Kidney epithelial cell (primary cell): ENCODE measurements at regions not wholly inside any gene's neighbourhood (a gene's known extent, or its start where the extent isn't known, plus 50 kb on each side); places are given as distances from the start of the nearest gene placed in this dataset.

Source experiments
- DNase-seq: peaks from one replicate; pipeline ENCODE4 v3.0.0-alpha.2; 2010; ENCODE audit warnings: low read depth
- H3K27me3 ChIP-seq: 2 replicates; pipeline ENCODE4 v1.6.0; 2011; ENCODE audit warnings: low read length; ENCODE audit not compliant: control insufficient read depth, insufficient read depth
- H3K36me3 ChIP-seq: 2 replicates; pipeline ENCODE4 v1.5.1; 2011; ENCODE audit warnings: low read length; ENCODE audit not compliant: control insufficient read depth, insufficient read depth
- H3K4me3 ChIP-seq: 2 replicates; pipeline ENCODE4 v1.5.1; 2011; ENCODE audit warnings: low read depth, mild to moderate bottlenecking, control low read depth, low read length
- TF ChIP-seq, protein P1 (sequence below): IDR thresholded peaks from 2 replicates; pipeline ENCODE4 v1.5.1; 2011; ENCODE audit warnings: mild to moderate bottlenecking, moderate library complexity, low read length, control low read depth, inconsistent platforms; ENCODE audit not compliant: insufficient read depth, poor library complexity, severe bottlenecking

DNA sequence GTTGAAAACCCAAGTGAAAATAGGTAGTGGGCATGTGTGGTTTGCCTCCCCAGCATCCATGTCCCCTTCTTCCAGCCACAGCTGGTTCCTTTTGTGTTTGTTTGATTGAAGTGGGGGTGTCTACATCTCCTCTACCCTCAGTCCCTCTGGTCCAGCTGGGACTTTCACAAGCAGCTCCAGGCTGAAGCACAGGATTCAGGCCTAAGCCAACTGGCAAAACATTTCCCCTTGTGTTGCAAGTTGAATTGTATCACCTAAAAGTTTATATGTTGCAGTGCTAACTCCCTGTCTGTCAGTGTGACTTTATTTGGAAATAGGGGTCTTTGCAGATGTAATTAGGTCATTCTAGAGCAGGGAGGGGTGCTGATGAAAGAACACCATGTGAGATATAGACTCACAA, 205.9 kb upstream of the ASIC2 start:
- Histone ChIP-seq H3K36me3 (no peaks in the 10 kb centered on the region), H3K4me3 (no peak overlapping the region), H3K27me3 (no peaks in the 10 kb centered on the region)
- TF ChIP-seq, protein P1, sequence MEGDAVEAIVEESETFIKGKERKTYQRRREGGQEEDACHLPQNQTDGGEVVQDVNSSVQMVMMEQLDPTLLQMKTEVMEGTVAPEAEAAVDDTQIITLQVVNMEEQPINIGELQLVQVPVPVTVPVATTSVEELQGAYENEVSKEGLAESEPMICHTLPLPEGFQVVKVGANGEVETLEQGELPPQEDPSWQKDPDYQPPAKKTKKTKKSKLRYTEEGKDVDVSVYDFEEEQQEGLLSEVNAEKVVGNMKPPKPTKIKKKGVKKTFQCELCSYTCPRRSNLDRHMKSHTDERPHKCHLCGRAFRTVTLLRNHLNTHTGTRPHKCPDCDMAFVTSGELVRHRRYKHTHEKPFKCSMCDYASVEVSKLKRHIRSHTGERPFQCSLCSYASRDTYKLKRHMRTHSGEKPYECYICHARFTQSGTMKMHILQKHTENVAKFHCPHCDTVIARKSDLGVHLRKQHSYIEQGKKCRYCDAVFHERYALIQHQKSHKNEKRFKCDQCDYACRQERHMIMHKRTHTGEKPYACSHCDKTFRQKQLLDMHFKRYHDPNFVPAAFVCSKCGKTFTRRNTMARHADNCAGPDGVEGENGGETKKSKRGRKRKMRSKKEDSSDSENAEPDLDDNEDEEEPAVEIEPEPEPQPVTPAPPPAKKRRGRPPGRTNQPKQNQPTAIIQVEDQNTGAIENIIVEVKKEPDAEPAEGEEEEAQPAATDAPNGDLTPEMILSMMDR = no peak
- no peak for DNase-seq

DNA sequence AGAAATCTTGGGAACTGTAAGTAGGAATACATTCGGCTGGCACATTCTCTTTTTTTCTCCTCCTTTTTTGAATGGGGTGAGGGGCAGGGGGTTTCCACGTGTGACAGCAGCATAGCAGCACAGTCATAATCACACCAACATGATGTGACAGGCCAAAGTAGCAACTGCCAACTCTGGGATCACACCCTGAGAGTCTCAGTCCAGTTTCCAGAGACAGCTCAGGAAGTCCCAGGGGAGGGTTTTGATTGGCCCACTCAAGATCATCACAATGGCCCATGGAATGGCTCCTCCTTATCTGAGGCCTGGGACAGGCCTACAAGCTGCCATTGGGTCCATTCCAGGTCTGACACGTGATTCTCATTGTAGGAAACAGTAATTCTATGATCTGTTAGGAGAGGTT, 207.1 kb upstream of the ASIC2 start:
- H3K4me3 ChIP-seq = no peak overlapping the region
- TF ChIP-seq, protein P1 = no peak
- no peak for DNase-seq
- H3K27me3 ChIP-seq = no peaks in the 10 kb centered on the region
- H3K36me3 ChIP-seq = no peaks in the 10 kb centered on the region

DNA sequence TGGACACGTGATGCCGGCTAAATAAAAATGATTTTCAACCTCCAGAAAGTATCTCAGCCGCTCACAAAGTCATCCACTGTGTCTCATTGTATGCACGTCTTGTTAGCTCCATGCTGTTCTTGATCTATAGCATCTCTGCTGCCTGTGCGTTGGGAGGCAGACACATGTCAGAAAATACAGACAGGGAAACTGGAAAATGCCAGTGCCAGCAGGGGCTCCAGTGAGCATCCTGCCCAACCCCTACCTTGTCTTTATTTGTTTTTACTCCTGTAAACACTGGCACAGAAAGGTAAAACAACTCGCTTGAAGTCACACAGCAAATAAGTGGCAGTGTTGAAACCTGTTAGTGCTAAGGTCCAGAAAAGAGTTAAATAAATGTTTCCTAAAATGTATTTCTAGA, 208.1 kb upstream of the ASIC2 start:
- TF ChIP-seq, protein P1 = peak; percentile 2
- no peaks in the 10 kb centered on the region for H3K27me3 ChIP-seq
- H3K4me3 ChIP-seq = no peak overlapping the region
- H3K36me3 ChIP-seq = no peaks in the 10 kb centered on the region
- no peak for DNase-seq

DNA sequence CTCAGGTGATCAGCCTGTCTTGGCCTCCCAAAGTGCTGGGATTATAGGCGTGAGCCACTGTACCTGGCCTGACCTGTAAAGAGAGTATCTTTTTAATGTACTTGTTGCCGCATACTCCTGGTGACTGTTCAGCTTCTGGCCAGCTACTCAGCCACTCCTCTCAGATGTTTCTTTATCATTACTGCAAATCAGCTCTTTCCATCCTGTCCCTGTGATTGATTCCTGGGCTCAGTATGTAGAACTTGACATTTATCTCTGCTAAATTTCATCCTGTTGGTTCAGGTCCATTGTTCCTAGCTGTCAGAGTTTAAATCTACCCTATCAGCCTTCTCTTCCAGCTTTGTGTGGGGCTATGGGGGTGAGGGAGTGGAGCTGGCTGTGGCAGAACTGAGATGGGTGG, 211.5 kb upstream of the ASIC2 start:
- DNase-seq = no peak
- TF ChIP-seq, protein P1 = no peak
- Histone ChIP-seq H3K4me3 (no peak overlapping the region), H3K36me3 (no peaks in the 10 kb centered on the region), H3K27me3 (no peaks in the 10 kb centered on the region)

DNA sequence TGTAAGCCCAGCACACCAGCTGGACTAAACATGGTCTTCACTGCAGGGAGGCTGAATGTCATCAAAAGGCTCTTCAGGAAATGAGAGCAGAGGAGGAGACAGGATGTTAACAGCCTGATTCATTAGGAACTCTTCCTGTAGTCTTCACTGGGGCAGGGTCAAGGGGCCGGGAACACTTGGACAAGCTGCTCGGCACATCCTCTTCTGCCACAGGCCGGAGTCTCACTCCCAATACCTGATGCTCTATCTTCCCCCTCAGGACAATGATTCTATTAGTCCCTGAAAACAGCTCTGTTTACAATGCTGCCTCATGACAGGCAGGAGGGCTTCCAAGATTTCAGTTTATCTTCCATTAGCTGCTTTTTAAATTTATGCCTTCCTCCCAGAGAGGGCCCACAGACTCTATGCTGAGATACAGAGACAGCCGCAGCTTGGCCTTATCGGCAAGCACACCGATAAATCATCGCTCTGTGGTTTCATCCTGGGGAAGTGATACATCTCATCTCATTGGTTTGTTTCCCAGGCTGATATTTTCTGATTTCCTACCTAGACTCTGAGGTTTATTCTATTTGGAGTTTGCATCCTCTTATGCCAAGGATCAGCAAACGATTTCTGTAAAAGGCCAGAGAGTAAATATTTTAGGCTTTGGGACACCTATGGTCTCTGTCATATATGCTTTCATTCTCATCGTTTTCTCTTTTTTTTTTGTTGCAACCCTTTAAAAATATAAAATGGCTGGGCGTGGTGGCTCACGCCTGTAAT, 214.0 kb upstream of the ASIC2 start:
- H3K36me3 ChIP-seq = no peaks in the 10 kb centered on the region
- H3K27me3 ChIP-seq = no peaks in the 10 kb centered on the region
- DNase-seq = no peak
- TF ChIP-seq, protein P1 = no peak
- H3K4me3 ChIP-seq = no peak overlapping the region

DNA sequence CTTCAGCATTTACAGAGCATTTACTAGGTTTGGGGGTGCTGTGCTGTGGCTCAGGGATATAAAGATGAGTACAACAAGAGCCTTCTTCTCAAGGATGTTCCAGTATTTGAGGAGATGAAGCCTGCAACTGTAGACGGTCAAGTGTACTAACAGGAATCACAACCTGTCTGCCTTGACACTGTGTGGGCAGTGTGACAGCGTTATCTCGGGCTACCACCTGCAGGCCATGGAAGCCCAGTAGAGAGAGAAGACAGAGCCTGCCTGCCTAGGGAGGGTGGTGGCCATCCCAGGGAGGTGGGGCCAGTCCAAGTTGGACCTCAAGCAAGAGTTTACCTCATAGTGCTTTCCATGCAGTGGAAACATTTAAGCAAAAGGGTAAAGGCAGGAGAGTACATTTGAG, 215.1 kb upstream of the ASIC2 start:
- DNase-seq = no peak
- Histone ChIP-seq H3K27me3 (no peaks in the 10 kb centered on the region), H3K4me3 (no peak overlapping the region), H3K36me3 (no peaks in the 10 kb centered on the region)
- TF ChIP-seq, protein P1 = no peak
